ENCODE measurements at regions not wholly inside any gene's neighbourhood (a gene's known extent, or its start where the extent isn't known, plus 50 kb on each side); places are given as distances from the start of the nearest gene placed in this dataset.

DNA sequence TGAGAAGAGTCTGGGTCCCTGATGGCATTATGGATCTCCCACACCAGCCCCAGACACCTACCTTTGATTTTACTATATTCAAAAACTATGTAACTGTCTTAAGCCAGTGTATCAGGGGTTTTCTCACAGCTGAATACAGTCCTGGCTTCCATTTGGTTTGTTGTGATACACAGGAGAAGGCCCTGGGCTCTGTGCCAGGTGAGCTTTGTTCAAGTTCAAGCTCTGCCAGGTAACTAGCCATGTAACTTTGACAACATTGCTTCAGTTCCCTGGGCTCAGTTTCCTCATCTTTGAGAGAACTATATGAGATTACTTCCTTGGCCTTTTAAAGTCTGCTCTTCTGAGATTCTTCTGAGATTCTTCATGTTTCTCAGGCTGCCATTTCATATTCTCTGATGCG lies 327.5 kb upstream of the TENM4 start:
- Histone ChIP-seq H4K8ac (ENCODE audit: extremely low read depth, insufficient read depth, low read length) (no peak overlapping the region), H3K56ac (replicated peaks; ENCODE audit: insufficient read length, low read depth, low read length) (no peak overlapping the region), H2BK5ac (ENCODE audit: low read depth, low read length) (no peak overlapping the region), H3K4me1 (replicated peaks in 1 of 4; ENCODE audit: control insufficient read depth in 3 of 4, insufficient read depth in 4 of 4, low read length in 3 of 4) (no peaks in the 10 kb centered on the region), H3K23ac (ENCODE audit: insufficient read length) (no peak overlapping the region), H4K91ac (replicated peaks; ENCODE audit: insufficient read length, low read length) (no peak overlapping the region), H3K18ac (ENCODE audit: extremely low read depth, low read length) (no peak overlapping the region), H3K4me2 (ENCODE audit: insufficient read depth in 1 of 2, low read depth in 2 of 2, low read length in 2 of 2) (no peak overlapping the region), H4K20me1 (replicated peaks in 1 of 2; ENCODE audit: control insufficient read depth in 1 of 2, insufficient read depth in 2 of 2, low read length in 2 of 2) (no peaks in the 10 kb centered on the region), H3K79me1 (ENCODE audit: low read depth, low read length) (no peaks in the 10 kb centered on the region), H3K27ac (ENCODE audit: low read depth, low read length) (no peak overlapping the region), H3K27me3 (replicated peaks in 1 of 4; ENCODE audit: control insufficient read depth in 3 of 4, extremely low read depth in 1 of 4, insufficient read depth in 3 of 4, low read length in 3 of 4) (no peaks in the 10 kb centered on the region), H2BK20ac (ENCODE audit: low read length) (no peak overlapping the region), H4K5ac (ENCODE audit: insufficient read length, low read depth, low read length) (no peak overlapping the region), H3K4ac (replicated peaks; ENCODE audit: insufficient read length, low read depth, low read length) (no peak overlapping the region), H2BK120ac (replicated peaks; ENCODE audit: low read depth, low read length) (no peak overlapping the region), H3K9me3 (ENCODE audit: insufficient read depth in 2 of 2, low read depth in 1 of 2, low read length in 1 of 2) (no peaks in the 10 kb centered on the region), H2BK12ac (ENCODE audit: low read depth, low read length) (no peak overlapping the region), H3K79me2 (ENCODE audit: control insufficient read depth in 1 of 2, insufficient read depth in 2 of 2, low read length in 2 of 2) (no peaks in the 10 kb centered on the region), H3K36me3 (ENCODE audit: control insufficient read depth in 2 of 4, insufficient read depth in 4 of 4, low read length in 3 of 4) (no peaks in the 10 kb centered on the region), H3K23me2 (ENCODE audit: low read depth, low read length) (no peaks in the 10 kb centered on the region), H3K14ac (ENCODE audit: insufficient read length) (no peak overlapping the region), H2AFZ (ENCODE audit: low read length) (no peak overlapping the region), H3K4me3 (ENCODE audit: extremely low read depth in 1 of 4, insufficient read depth in 2 of 4, low read depth in 3 of 4, low read length in 4 of 4) (no peak overlapping the region), H2AK5ac (ENCODE audit: low read depth, low read length) (no peak overlapping the region), H3K9ac (replicated peaks in 1 of 4; ENCODE audit: extremely low read depth in 1 of 4, low read depth in 3 of 4, low read length in 3 of 4) (no peak overlapping the region), H2BK15ac (ENCODE audit: low read length) (no peak overlapping the region)
- TF ChIP-seq CHD2 (IDR thresholded peaks at IDR 0.05; ENCODE audit: low read length): no peak
- FAIRE-seq (no peak), DNase-seq (ENCODE audit: low read depth in 1 of 2, low spot score in 2 of 2) (no peak)
- CTCF ChIA-PET (ENCODE audit: partially characterized antibody): no interaction called here
- POLR2A ChIA-PET (ENCODE audit: partially characterized antibody): no interaction called here
- WGBS, 2 experiments (ENCODE audit: extremely low coverage in 1 of 2, insufficient coverage in 1 of 2, insufficient read length in 1 of 2, insufficient replicate concordance in 2 of 2, low coverage in 1 of 2, low lambda C conversion rate in 2 of 2, missing lambda C conversion rate in 1 of 2): 39% methylated on average over 1 of the region's 1 CpG; no CpG with 5 or more reads in 1 of the 2 experiments

Measured in H1 (cell line).